ENCODE measurements at regions not wholly inside any gene's neighbourhood (a gene's known extent, or its start where the extent isn't known, plus 50 kb on each side); places are given as distances from the start of the nearest gene placed in this dataset.

DNA sequence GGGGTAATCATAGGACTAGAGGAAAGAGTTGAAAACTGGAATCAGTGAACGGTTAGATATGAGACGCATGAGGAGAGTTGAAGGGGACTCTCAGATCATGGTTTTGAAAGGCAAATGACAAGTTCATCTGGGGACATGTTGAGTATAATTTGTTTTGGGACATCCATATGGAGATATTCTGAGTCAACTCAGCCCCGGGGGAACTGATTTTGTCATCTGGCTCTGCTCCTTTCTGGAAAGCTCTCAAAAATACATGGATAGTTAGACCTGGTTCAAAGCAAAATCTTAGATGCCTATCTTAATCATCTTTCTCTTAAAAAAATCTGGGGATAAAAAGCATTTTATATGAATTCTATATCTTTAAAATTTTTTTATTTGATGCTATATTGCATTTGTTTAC lies 161.2 kb downstream of the SNX18 start:
- DNase-seq (ENCODE audit: low read depth), result no peak

DNA sequence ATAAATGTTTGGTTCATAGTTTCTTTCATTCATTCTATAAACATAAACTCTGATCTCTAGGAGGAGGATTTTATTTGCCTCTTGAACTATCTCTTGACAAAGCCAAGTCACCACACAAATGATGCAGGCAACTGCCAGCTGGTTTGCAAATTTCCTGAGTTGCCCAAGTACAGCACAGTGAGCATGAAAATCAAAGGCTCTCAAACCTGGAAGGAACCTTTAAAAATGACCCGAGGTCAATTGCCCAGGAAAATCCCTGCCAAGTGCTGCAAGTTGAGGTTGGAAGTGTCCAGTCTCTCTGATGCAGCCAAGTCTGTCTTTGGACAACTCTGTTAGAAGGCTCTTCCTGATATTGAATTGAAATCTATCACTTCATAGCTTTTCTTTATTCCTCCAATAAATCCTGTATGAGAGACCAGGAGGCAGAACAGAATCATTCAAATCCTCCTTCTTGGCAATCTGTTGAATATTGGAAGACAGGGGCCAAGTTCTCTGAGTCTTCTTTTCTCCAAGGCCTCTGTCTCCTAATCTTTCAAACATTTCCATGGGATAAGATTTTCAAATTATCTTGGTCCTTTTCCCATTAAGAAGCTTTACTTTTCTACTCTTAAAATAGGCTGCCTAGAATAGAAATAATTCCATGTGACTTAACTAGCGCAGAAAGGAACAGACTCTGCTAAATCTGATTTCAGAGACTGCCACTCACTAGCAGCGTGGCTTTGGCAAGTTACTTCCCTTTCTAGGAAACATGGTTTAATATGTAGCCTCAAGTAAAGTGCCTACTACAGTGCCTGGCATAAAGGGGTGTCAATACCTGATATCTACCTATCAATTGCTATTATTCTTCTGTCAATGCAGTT lies 159.2 kb downstream of the SNX18 start:
- no peak for DNase-seq (ENCODE audit: low read depth)

DNA sequence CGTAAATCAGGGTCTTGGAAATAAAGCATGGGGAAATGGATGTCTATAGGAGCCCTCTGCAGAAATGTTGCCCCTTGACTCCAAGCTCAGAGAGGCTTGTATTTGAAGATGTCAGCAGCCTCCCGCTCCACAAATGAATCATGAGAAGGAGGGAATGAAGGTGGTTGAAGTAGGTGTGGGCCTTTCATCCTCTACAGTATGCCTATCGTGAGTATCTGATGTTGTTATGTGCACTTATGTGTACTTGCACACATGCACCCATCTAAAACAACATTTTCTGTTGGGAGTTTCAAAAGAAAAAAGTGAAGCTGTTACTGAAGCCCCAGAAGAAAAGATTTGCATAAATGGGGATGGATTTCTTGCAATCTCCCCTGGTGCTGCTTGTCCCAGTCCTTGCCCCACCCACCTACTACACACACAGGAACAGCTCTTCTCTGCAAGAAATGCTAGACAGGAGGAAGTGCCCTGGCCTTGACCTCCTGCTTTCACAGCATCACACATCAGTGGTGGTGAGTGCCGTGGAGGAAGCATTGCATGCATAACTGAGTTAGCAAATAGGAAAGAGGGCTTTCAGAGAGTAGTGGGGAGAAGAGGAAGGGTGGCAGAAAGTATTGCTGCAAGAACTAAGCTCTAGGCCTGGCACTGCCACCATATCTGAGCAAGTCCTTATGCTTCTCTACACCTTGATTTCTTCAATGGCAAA lies 156.1 kb downstream of the SNX18 start:
- peak; percentile 3 for DNase-seq (ENCODE audit: low read depth)

DNA sequence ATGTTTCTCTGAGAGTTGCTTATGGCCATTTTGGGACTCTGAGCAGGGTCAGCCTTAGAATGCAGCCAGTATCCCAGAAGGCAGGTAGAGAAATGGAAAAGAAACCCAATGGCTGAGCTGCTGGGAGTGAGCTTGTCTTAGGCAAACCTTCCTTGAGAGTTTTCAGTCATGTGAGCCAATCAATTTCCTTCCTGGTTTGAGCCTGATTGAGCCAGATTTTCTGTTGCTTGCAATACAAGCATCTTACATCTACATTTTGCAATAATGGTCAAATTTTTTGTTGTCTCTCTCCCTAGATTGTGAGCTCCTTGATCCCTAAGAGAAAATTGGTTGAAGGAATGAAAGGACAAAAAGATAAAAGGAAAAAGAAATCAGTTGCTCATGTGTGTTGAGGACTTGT lies 155.3 kb downstream of the SNX18 start:
- no peak for DNase-seq (ENCODE audit: low read depth)

DNA sequence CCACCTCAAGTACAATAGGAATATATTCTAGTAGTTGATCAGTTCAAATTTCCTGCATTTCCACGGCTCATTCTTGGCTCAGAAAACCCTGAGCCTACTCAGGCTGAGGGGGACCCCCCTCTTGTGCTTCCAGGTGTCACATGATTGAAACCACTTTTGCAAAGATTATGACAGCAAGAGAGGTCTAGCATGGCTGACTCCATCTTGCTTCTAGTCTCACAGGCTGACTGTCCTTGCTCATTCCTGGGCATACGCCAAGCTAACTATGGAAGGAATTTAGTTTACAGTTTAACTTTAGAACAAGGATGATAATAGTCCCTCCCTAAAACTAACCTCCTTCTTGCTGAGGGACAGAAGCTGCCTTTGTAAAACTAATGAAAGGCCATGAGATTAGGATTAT lies 154.1 kb downstream of the SNX18 start:
- no peak for DNase-seq (ENCODE audit: low read depth)

DNA sequence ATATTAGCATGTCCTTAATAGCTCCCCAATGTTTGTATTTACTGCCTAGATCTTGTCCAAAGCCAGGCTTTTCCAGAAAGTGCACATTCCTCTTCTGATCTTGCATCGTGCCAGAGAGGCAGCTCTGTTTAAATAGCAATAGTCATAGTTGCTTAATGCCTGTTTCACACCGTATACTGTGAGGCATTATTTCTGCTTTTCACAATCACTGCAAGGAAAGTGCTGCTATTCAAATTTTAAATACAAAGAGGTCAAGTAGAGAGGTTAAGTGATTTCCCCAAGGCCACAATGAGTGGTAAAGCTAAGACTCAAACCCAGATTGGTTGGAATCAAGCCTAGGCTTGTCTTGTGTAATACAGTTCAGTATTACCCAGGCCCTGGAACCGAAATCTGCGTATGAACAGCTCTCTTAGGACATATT lies 153.6 kb downstream of the SNX18 start:
- no peak for DNase-seq (ENCODE audit: low read depth)

DNA sequence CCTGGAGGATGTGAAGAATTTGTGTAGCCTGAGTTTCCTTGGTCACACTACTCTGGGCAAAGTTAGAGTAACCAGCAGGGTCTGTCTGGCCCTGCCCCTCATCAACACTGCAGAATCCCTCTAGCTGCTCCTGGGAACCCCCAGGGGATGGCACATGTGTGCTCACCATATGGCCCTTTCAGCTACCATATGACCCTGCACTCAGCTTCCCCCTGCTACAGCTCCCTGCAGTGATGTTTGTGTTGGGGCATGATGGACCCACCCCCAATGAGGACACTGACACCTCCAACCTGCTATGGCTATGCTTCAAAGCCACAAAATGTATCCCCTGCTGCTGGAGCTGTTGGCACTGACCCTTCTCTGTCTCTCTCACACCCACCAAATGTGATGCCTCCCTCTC lies 152.7 kb downstream of the SNX18 start:
- no peak for DNase-seq (ENCODE audit: low read depth)

DNA sequence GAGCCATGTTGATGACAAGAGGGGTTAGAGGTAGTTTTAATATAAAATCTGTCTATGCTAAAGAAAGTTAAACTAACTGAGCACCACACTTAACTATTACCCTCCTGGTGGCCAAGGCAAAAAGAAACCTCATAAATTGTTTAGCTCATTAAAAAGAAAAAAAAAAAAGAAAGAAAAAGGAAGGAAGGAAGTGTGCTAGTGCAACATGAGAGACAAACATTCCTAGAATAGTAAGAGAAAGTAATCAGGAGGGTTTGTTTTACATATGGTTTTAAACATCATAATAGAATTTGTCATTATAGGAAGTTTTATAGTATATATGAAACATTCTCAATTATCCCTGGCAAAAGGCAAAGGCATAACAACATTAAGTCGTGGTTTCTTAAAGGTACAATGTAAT lies 152.3 kb downstream of the SNX18 start:
- no peak for DNase-seq (ENCODE audit: low read depth)

DNA sequence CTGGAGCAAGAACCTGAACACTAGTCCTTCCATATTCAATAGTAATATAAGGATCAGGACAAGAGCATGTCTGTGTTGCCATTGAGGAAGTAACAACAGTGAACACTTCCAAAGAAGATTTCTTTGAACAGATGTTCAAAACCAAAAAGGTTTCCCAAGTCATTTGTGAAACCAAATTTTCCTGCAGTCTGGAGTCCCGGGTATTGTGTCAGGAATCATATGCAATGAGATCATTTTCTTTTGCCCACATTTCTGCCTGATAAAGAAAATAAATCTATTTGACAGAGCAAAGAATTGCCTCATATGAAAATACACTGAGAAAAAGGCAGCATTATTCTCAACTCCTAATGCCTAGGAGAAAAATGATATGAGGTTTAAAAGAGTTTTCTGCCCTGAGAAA lies 151.7 kb downstream of the SNX18 start:
- DNase-seq (ENCODE audit: low read depth), result no peak

DNA sequence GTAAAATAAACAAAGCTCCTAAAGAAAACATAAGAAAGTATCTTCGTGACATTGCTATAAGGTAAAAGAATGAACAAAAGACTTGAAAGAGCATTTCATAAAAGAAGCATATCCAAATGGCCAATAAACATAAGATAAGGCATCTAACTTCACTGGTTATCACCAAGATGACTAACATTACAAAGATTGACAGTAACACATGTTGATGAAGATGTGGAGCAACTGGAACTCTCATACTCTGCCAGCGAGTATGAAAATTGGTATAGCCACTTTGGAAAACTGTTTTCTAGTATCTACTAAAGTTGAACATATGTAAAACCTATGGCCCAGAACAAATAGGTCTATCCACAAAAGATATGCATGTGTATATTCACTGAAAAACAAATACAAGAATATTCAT lies 150.5 kb downstream of the SNX18 start:
- DNase-seq (ENCODE audit: low read depth), result no peak

DNA sequence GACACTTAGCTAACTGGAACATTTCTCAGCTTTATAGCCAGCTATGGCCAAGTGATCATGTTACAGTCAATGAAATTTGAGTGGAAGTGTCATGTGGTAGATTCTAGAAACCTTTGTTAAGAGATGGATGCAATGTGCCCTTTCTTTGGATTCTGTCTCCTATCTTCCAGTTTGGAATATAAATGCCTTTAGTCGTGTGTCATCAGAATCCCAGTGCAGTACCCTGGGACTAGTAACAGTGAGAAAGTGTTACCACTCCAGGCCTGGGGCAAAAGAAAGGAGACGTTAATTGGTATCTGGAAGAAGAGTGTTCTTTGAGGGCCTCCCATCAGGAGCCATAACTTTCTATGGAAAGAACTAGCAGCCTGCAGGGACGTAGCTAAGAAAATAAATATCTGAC lies 149.6 kb downstream of the SNX18 start:
- no peak for DNase-seq (ENCODE audit: low read depth)

DNA sequence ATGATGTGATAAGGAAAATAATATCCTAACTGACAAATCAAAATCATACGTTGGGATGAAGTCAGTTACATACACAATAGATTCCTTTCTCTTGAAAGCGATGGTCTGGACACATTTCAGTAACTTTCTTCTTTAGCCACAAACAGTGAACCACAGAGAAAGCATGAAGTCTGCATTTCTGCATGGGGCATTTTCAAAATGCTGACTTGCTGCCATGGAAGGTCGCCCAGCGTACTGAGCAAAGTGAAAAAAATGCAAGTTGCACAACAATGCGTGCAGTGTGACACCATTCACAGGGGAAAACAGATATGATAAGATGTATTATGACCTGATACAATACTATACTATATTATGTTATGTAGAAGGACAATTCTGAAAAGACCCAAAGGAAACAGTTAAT lies 146.3 kb downstream of the SNX18 start:
- DNase-seq (ENCODE audit: low read depth), result no peak

DNA sequence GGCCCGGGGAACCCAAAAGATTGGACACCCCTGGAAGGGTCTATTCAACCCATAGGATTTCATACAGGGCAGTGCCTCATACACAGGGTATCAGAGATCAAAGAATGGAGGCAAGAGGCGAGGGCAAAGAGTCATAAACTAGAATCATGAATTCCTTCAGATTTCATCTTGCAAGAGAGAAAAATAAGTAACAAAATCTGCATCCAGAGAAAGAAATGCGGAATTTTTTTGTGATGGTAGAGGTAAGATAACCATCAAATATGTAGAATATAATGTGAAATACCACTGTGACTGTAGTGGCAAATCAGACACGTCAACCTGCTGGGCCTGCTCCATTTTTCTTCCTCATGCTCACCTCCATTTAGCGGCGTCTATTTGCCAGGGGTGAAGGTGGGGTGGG lies 143.6 kb downstream of the SNX18 start:
- DNase-seq (ENCODE audit: low read depth), result no peak

DNA sequence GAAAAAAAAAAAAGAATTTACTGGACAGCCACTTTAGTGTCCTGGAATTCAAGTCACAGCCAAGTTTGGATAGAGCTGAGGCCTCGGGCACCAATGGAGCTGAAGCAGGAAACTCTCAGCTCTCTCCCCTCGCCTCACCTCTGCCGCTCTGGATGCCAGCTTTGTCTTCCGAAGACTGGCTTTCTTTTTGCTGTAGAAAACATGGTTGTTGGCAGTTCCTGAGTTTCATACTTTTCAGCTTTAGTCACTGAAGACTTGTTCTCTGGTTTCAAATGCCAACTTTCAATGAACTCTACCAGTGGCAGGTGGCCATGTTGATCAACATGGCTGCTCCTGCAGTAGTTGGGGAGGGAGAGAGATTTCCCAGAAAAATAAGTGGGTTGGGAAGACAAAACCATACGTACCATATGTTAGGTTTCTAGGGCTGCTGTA lies 142.2 kb downstream of the SNX18 start:
- no peak for DNase-seq (ENCODE audit: low read depth)

DNA sequence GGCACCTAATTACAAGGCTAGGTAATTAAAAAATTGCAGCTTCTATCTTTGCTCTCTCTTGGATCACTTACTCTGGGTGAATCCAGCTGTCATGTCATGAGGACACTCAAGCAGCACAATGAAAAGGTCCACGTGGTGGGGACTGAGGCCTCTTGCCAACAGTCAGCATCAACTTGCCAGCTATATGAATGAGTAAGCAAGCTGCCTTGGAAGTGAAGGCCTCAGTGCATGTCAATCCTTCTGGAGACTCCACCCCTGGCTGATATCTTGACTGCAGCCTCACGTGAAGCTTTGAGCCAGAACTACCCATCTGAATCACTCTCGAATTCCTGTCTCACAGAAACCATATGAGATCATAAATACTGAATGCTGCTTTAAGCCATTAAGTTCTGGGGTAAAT lies 140.5 kb downstream of the SNX18 start:
- no peak for DNase-seq (ENCODE audit: low read depth)

DNA sequence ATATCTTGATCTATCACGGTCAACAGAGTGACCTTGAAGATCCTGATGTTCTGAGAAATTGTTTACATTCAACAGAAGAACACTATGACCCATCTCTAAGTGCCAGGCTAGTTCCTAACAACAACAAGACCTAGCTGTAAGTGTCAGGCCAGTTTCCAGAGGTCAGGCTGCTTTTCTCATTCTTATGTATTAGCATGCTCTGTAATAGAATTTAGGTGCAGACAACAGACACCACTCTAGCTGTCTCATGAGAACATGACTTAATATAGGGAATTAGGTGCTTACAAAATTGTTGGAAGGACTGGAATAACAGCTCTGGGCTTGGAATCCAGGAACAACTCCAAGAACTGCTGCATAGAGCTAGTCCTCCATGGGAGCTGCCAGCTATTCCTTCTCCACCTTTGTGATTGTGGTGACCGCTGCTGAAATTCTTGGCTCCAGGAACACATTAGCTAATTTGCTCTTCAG lies 138.7 kb downstream of the SNX18 start:
- no peak for DNase-seq (ENCODE audit: low read depth)

DNA sequence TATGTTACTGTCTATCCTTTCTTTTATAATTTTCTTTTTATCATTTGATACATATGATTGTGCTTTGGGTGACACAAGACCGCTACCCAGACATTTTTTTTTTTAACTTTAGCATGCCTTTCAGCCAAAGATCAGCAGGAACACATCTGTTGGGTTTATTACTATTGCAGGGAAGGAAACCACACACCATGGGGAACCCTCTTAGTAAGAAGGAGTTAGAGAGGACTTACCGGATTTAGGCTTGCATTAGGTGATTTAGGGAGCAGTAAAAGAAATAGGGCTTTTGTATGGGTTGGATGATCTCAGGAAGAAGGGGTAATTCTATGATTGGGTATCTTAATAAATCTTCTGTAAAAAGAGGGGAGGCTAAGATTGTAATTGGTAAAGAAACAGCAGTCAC lies 138.2 kb downstream of the SNX18 start:
- no peak for DNase-seq (ENCODE audit: low read depth)

DNA sequence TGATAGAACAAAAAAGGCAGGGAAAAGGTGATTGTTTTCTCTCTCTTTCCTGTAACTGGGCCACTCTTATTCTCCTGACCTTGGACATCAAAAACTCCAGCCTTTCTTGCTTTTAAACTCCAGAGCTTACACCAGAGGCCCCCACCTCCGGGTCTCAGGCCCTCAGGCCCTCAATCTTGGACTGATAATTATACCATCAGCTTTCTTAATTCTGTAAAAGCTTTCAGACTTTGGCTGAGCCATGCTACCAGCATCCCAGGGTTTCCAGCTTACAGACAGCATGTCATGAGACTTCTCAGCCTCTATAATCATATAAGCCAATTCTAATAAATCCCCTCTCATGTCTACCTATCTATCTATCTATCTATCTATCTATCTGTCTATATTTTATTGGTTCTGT lies 137.7 kb downstream of the SNX18 start:
- no peak for DNase-seq (ENCODE audit: low read depth)

DNA sequence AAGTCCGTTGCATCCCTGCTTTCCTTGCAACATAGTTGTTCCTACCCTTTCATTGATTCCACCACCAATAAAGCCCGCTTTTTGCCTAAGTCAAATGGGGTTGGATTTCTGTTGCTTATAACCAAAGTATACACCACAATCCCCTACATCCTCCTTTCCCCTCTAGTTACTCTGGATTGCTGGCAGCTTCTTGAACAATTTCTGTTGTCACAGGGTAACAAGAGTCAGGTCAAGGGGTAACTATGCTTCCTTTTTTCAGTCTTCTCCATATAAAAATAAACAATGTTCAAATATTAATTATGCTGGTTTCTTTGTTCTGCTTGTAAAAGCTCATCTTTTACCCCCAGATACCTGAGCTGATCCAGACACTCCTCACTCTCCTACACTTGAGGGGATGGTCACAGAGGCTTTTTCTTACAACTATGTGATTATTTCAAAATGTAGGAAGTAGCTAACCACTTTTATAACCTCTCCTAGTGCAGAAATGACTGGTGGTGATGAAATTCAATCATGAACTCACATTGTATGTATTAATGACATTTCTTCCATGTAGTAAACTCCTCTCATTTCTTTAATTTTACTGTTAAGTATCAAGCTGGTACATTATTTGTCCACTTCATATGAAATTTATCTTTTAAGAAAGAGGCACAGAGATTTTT lies 136.5 kb downstream of the SNX18 start:
- DNase-seq (ENCODE audit: low read depth), result no peak

DNA sequence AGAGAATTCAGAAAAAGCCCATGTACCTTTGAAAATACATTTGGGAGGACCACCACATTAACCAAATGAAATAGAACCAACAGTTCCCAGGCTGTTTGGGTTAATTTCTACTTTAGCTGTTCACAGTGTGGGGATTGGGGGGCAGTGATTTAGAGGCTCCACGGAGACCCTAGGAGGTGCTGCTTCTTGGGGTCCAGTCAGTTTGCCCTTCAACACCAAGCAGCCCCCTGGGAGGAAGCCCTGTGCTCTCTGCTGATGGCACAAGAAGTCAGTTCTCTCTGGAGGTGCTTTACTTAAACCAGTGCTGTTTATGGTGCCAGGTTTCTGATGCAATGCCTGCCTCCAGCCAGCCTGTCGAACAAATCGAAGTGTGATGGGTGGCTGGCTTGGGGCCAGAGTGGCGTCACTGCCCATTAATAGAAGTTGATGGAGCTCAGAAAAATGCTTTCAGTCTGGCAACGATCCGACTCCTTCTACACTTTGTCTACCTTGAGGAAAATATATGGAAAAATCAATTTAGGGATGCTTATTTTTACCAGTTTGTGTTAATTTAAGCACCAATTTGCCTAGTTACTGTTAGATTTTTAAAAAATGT lies 134.0 kb downstream of the SNX18 start:
- DNase-seq (ENCODE audit: low read depth), result no peak

DNA sequence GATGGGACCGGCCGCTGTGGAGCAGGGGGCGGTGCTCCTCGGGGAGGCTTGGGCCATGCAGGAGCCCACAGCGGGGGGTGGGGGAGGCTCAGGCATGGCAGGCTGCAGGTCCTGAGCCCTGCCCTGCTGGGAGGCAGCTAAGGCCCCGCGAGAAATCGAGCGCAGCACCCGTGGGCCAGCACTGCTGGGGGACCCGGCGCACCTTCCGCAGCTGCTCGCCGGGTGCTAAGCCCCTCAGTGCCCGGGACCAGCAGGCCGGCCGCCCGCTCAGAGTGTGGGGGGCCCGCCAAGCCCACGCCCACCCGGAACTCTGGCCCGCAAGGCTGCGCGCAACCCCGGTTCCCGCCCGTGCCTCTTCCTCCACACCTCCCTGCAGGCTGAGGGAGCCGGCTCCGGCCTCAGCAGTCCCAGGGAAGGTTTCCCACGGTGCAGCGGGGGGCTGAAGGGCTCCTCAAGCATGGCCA lies 131.5 kb downstream of the SNX18 start:
- DNase-seq (ENCODE audit: low read depth), result no peak

DNA sequence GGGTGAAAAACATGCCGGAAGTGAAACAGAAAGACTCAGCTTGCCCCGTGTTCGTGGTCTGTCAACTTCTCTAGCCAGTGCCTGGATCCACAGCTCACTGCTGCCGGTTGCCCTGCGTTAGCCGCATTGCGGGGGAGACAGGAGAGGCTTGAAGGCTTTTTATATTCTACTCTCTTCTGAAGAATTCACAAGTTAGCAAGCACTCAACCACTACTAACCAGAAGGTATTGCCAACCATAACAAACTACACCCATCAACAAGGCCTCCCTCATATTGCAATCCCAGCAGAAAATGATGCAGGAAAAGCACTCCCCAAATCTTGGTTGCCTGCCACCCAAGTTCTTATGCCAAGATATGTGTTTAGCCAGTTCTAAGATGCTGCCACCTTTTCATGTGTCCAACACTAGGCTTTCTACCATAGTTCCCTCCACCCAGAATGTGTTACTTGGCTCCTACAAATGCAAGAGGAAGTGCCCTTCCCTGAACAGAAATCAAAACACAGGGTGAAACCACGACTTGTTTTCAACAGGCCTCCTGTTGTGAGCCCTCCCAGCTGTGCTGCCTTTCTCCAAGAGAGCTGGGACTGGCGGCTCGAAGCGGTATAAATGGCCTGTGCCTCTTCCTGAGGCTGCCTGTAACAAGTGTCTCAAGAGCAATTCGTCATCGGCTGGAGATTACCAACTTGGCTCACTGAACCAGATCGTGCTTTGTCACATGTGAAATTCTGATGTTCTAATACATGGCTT lies 129.0 kb downstream of the SNX18 start:
- DNase-seq (ENCODE audit: low read depth), result peak; percentile 59
